MM.1S (cell line): ENCODE measurements at regions not wholly inside any gene's neighbourhood (a gene's known extent, or its start where the extent isn't known, plus 50 kb on each side); places are given as distances from the start of the nearest gene placed in this dataset.

Experiments
- DNase-seq: peaks from one replicate; pipeline ENCODE4 v3.0.0-alpha.2; 2015
- H2AFZ ChIP-seq: fragments of 300-600 bp; sonication (generic); 2 replicates; pipeline ENCODE4 v1.6.0; 2016; ENCODE audit warnings: antibody characterized with exemption, low read length
- H3F3A ChIP-seq: fragments of 300-600 bp; sonication (generic); 2 replicates; pipeline ENCODE4 v1.6.1; 2016; ENCODE audit warnings: mild to moderate bottlenecking, antibody characterized with exemption, low read length, moderate library complexity, mixed read lengths; ENCODE audit not compliant: insufficient read depth
- H3K27ac ChIP-seq: fragments of 300-600 bp; sonication (generic); 2 replicates; pipeline ENCODE4 v1.5.1; 2016; ENCODE audit warnings: mild to moderate bottlenecking, low read length
- H3K27me3 ChIP-seq: fragments of 300-600 bp; sonication (generic); replicated peaks from 2 replicates; pipeline ENCODE4 v1.6.0; 2016; ENCODE audit warnings: low read length; ENCODE audit not compliant: insufficient read depth
- H3K36me3 ChIP-seq: fragments of 300-600 bp; sonication (generic); replicated peaks from 2 replicates; pipeline ENCODE4 v1.6.1; 2016; ENCODE audit warnings: mild to moderate bottlenecking, low read length, mixed read lengths; ENCODE audit not compliant: insufficient read depth
- H3K4me1 ChIP-seq: fragments of 300-600 bp; sonication (generic); 2 replicates; pipeline ENCODE4 v1.6.1; 2016; ENCODE audit warnings: low read length, mixed read lengths
- H3K4me2 ChIP-seq: fragments of 300-600 bp; sonication (generic); 2 replicates; pipeline ENCODE4 v1.6.0; 2016; ENCODE audit warnings: low read depth, low read length
- H3K4me3 ChIP-seq: fragments of 300-600 bp; sonication (generic); 2 replicates; pipeline ENCODE4 v1.5.1; 2016; ENCODE audit warnings: low read length, mixed read lengths
- H3K79me2 ChIP-seq: fragments of 300-600 bp; sonication (generic); 2 replicates; pipeline ENCODE4 v1.6.1; 2016; ENCODE audit warnings: mixed run types, low read length, mixed read lengths
- H3K9ac ChIP-seq: fragments of 300-600 bp; sonication (generic); 2 replicates; pipeline ENCODE4 v1.6.1; 2016; ENCODE audit warnings: low read length, mixed read lengths
- H3K9me2 ChIP-seq: fragments of 300-600 bp; sonication (generic); replicated peaks from 2 replicates; pipeline ENCODE4 v1.6.1; 2016; ENCODE audit warnings: mild to moderate bottlenecking, low read length, mixed read lengths; ENCODE audit not compliant: insufficient read depth
- H3K9me3 ChIP-seq: fragments of 300-600 bp; sonication (generic); replicated peaks from 2 replicates; pipeline ENCODE4 v1.6.1; 2016; ENCODE audit warnings: mild to moderate bottlenecking, low read length, mixed read lengths; ENCODE audit not compliant: insufficient read depth
- H4K20me1 ChIP-seq: fragments of 300-600 bp; sonication (generic); 2 replicates; pipeline ENCODE4 v1.6.1; 2016; ENCODE audit warnings: mild to moderate bottlenecking, low read length, moderate library complexity, mixed read lengths; ENCODE audit not compliant: insufficient read depth
- EZH2 ChIP-seq: fragments of 300-600 bp; sonication (generic); optimal IDR thresholded peaks from 2 replicates; pipeline ENCODE3; 2017; ENCODE audit warnings: low read depth, mild to moderate bottlenecking, antibody characterized with exemption, low read length, mixed read lengths
- EZH2phosphoT487 ChIP-seq: fragments of 300-600 bp; sonication (generic); IDR thresholded peaks from 2 replicates; pipeline ENCODE4 v1.6.1; 2018; ENCODE audit warnings: antibody characterized with exemption, low read length
- TF ChIP-seq, protein P1 (sequence below): fragments of 300-600 bp; sonication (generic); IDR thresholded peaks from 2 replicates; pipeline ENCODE4 v1.5.1; 2016; ENCODE audit warnings: antibody characterized with exemption, low read length, mixed read lengths

DNA sequence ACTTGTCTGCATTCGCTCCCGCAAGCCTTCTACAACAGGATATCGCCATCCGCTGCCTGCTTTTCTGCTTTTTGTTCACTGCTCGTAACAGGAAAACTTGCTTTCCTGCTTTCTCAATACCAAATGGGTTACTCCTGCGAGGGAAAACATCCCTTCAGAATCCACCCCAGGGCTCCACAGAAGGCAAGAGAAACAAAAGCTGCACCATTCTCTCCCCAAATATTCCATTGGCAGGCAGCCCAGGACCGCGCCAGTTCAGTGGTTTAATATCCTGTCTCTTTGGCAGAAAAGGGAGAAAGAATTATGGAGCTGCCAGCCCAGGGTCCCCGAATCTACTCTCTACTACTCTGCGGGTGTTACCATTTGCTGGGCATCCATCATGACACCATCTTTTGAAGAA is 84.7 kb upstream of the DOCK9 start:
- no peak for TF ChIP-seq EZH2phosphoT487
- no peak for TF ChIP-seq EZH2
- TF ChIP-seq, protein P1, sequence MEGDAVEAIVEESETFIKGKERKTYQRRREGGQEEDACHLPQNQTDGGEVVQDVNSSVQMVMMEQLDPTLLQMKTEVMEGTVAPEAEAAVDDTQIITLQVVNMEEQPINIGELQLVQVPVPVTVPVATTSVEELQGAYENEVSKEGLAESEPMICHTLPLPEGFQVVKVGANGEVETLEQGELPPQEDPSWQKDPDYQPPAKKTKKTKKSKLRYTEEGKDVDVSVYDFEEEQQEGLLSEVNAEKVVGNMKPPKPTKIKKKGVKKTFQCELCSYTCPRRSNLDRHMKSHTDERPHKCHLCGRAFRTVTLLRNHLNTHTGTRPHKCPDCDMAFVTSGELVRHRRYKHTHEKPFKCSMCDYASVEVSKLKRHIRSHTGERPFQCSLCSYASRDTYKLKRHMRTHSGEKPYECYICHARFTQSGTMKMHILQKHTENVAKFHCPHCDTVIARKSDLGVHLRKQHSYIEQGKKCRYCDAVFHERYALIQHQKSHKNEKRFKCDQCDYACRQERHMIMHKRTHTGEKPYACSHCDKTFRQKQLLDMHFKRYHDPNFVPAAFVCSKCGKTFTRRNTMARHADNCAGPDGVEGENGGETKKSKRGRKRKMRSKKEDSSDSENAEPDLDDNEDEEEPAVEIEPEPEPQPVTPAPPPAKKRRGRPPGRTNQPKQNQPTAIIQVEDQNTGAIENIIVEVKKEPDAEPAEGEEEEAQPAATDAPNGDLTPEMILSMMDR = no peak
- Histone ChIP-seq H3K27me3 (no peaks in the 10 kb centered on the region), H3K27ac (no peak overlapping the region), H3K79me2 (peaks cover 22% of the 10 kb centered on the region), H3K4me2 (no peak overlapping the region), H3K9me2 (no peaks in the 10 kb centered on the region), H4K20me1 (no peaks in the 10 kb centered on the region), H2AFZ (no peak overlapping the region), H3K36me3 (no peaks in the 10 kb centered on the region), H3K4me1 (peaks cover 14% of the 10 kb centered on the region), H3K4me3 (no peak overlapping the region), H3F3A (no peaks in the 10 kb centered on the region), H3K9me3 (no peaks in the 10 kb centered on the region), H3K9ac (no peak overlapping the region)
- no peak for DNase-seq

DNA sequence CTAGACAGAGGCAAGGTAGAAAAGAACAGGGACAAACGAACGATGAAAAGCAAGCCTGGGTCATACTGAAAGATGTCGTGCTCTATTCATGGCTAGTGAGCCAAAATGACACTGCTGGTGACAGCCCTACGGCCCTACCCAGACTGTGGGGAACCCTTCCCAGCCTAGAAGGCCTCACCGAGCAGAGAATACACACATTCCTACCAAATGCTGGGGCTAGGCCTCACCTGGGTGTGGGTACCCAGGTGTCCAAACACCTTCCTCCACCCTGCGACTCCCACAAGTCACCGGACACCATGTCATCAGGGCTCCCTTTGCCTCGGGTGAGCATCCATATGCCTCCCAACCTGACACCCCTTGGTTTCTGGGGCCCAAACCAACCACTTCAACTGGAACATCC is 85.3 kb upstream of the DOCK9 start:
- H3K9me2 ChIP-seq = no peaks in the 10 kb centered on the region
- no peak overlapping the region for H3K9ac ChIP-seq
- H3K27me3 ChIP-seq = no peaks in the 10 kb centered on the region
- H3K4me1 ChIP-seq = peaks cover 14% of the 10 kb centered on the region
- H3K4me3 ChIP-seq = no peak overlapping the region
- TF ChIP-seq, protein P1 = no peak
- TF ChIP-seq EZH2phosphoT487 (no peak), EZH2 (no peak)
- H3K27ac ChIP-seq = no peak overlapping the region
- H3K4me2 ChIP-seq = no peak overlapping the region
- no peaks in the 10 kb centered on the region for H3F3A ChIP-seq
- no peak for DNase-seq
- no peaks in the 10 kb centered on the region for H3K9me3 ChIP-seq
- no peak overlapping the region for H2AFZ ChIP-seq
- H3K36me3 ChIP-seq = no peaks in the 10 kb centered on the region
- H4K20me1 ChIP-seq = no peaks in the 10 kb centered on the region
- H3K79me2 ChIP-seq = peaks cover 22% of the 10 kb centered on the region

DNA sequence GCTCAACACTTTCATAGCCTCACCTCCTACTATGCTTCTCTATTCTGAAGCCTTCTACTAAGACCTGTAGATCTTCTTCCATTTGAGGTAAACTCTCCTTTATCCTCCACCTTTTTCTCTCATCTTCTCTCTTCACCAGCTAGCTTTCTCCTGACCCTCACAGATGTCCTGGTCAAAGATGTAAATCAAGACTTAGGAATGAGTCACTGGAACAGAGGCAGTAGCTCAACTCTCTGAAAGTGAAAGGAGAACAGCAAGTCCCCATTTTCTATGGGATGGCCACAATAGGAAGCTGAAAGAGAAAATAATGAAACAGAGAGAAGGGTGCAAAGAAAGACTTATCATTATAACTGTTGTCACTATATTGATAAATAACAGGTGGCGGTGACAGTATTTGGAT is 86.1 kb upstream of the DOCK9 start:
- Histone ChIP-seq H3K9me2 (no peaks in the 10 kb centered on the region), H3F3A (no peaks in the 10 kb centered on the region), H3K4me1 (peaks cover 14% of the 10 kb centered on the region), H3K4me2 (no peak overlapping the region), H3K27ac (no peak overlapping the region), H3K27me3 (no peaks in the 10 kb centered on the region), H3K36me3 (no peaks in the 10 kb centered on the region), H4K20me1 (no peaks in the 10 kb centered on the region), H3K79me2 (peaks cover 18% of the 10 kb centered on the region), H2AFZ (no peak overlapping the region), H3K9me3 (no peaks in the 10 kb centered on the region), H3K4me3 (no peak overlapping the region), H3K9ac (no peak overlapping the region)
- TF ChIP-seq EZH2 = no peak
- TF ChIP-seq, protein P1 = no peak
- TF ChIP-seq EZH2phosphoT487 = no peak
- DNase-seq = peak; percentile 0
